Thoracic aorta (tissue), 2 donors: ENCODE measurements at regions not wholly inside any gene's neighbourhood (a gene's known extent, or its start where the extent isn't known, plus 50 kb on each side); places are given as distances from the start of the nearest gene placed in this dataset.

Source experiments
- ATAC-seq: fragments of 150-250 bp; one replicate; pipeline ENCODE4 v1.8.0; 2017; ENCODE audit warnings: low read depth; ENCODE audit not compliant: insufficient number of reproducible peaks, low FRiP score
- DNase-seq: peaks from one replicate; pipeline ENCODE4 v3.0.0-alpha.2; 2020; ENCODE audit warnings: low spot score
- H3K27ac ChIP-seq, 2 donors: fragments of 200-600 bp; sonication (generic); 1 replicate in 1 of 2; 2 replicates in 1 of 2; pipeline ENCODE4 v1.5.1; 2016; ENCODE audit warnings: mild to moderate bottlenecking in 2 of 2, moderate library complexity in 2 of 2
- H3K27me3 ChIP-seq: fragments of 200-600 bp; sonication (generic); replicated peaks from 2 replicates; pipeline ENCODE4 v1.6.0; 2016; ENCODE audit warnings: mild to moderate bottlenecking; ENCODE audit not compliant: insufficient read depth
- H3K36me3 ChIP-seq: fragments of 200-600 bp; sonication (generic); one replicate; pipeline ENCODE4 v1.5.1; 2016
- H3K4me1 ChIP-seq, 2 donors: fragments of 200-600 bp; sonication (generic); 1 replicate in 1 of 2; 2 replicates in 1 of 2; pipeline versions ENCODE4 v1.5.1 to v1.6.0; 2016; ENCODE audit warnings: low read depth in 2 of 2, mild to moderate bottlenecking in 1 of 2; ENCODE audit not compliant: control insufficient read depth in 1 of 2
- H3K4me3 ChIP-seq: fragments of 200-600 bp; sonication (generic); 2 replicates; pipeline ENCODE4 v1.5.1; 2016; ENCODE audit warnings: mild to moderate bottlenecking
- H3K9me3 ChIP-seq: fragments of 200-600 bp; sonication (generic); 2 replicates; pipeline ENCODE4 v1.5.1; 2016
- TF ChIP-seq, protein P1 (sequence below): fragments of 200-600 bp; sonication (generic); IDR thresholded peaks from one replicate; pipeline ENCODE4 v1.5.1; 2019; ENCODE audit warnings: antibody characterized with exemption

DNA sequence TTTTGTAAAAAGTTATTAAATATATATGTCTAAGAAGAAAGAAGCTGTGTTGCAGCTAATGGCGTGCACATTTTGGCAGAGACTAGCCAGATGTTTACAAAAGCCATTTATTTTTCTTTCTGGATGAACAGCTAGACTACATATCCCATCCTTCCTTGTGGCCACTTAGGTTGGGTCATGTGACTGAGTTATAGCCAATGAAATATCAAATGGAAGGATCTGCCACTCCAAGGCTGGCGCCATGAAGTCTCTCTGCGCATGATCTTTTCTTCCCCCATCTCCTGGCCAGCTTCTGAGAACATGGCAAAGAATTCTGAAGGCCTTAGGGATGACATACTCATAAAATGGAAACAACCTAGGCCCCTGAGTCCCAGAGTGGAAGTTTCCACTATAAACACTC is 244.2 kb upstream of the DAB2 start:
- no peak for DNase-seq
- no peaks in the 10 kb centered on the region for H3K27me3 ChIP-seq
- ATAC-seq = no peak

DNA sequence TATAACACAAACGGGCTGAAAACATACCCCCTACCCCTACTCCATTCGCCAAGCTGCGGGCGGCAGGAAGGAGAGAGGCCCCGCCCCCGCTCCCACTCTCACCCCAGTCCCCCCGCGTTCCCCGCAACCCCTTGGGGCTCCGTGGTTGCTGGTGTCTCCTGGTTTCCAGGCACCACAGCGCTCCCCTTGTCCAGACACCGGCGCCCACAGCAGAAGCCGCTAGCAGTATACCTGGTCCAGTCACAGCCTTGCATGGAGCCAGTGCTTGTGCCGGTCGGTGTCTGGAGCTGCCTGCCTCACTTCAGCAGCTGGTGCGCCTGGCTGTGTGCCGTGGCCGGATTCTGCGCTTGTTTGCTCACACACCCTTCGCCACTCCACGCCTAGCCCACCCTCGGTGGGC is 240.5 kb upstream of the DAB2 start:
- Histone ChIP-seq H3K36me3 (no peaks in the 10 kb centered on the region), H3K27ac (no peak overlapping the region), H3K9me3 (no peaks in the 10 kb centered on the region), H3K4me1 (no peaks in the 10 kb centered on the region), H3K4me3 (no peak overlapping the region), H3K27me3 (no peaks in the 10 kb centered on the region)
- ATAC-seq (no peak), DNase-seq (no peak)
- TF ChIP-seq, protein P1, sequence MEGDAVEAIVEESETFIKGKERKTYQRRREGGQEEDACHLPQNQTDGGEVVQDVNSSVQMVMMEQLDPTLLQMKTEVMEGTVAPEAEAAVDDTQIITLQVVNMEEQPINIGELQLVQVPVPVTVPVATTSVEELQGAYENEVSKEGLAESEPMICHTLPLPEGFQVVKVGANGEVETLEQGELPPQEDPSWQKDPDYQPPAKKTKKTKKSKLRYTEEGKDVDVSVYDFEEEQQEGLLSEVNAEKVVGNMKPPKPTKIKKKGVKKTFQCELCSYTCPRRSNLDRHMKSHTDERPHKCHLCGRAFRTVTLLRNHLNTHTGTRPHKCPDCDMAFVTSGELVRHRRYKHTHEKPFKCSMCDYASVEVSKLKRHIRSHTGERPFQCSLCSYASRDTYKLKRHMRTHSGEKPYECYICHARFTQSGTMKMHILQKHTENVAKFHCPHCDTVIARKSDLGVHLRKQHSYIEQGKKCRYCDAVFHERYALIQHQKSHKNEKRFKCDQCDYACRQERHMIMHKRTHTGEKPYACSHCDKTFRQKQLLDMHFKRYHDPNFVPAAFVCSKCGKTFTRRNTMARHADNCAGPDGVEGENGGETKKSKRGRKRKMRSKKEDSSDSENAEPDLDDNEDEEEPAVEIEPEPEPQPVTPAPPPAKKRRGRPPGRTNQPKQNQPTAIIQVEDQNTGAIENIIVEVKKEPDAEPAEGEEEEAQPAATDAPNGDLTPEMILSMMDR = no peak

More for the DNA sequence above, 244.2 kb upstream of the DAB2 start:
- H3K9me3 ChIP-seq = no peaks in the 10 kb centered on the region
- no peak overlapping the region for H3K27ac ChIP-seq
- H3K4me1 ChIP-seq = no peaks in the 10 kb centered on the region
- no peak overlapping the region for H3K4me3 ChIP-seq
- TF ChIP-seq, protein P1 = no peak
- H3K36me3 ChIP-seq = no peaks in the 10 kb centered on the region

DNA sequence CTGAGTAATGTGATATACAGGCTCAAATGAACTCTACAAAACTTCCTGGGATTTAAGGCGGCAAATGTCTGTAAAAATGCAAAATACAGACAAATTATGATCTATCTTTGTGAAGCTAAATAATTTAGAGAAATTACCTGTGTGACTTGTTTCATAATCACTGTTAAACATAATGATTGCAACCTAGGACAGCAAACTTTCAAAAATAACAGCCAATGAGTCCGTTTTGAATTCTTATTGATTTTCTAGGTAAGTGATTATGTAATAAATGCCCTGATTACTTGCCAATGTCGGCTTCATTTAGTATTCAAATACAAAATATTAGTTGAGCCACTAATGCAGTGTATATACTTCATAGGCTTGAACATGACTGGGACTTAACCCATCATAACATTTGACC is 238.2 kb upstream of the DAB2 start:
- DNase-seq (no peak), ATAC-seq (no peak)
- Histone ChIP-seq H3K9me3 (no peaks in the 10 kb centered on the region), H3K36me3 (no peaks in the 10 kb centered on the region), H3K27me3 (no peaks in the 10 kb centered on the region), H3K4me3 (no peak overlapping the region), H3K27ac (no peak overlapping the region), H3K4me1 (no peaks in the 10 kb centered on the region)
- TF ChIP-seq, protein P1 = no peak

DNA sequence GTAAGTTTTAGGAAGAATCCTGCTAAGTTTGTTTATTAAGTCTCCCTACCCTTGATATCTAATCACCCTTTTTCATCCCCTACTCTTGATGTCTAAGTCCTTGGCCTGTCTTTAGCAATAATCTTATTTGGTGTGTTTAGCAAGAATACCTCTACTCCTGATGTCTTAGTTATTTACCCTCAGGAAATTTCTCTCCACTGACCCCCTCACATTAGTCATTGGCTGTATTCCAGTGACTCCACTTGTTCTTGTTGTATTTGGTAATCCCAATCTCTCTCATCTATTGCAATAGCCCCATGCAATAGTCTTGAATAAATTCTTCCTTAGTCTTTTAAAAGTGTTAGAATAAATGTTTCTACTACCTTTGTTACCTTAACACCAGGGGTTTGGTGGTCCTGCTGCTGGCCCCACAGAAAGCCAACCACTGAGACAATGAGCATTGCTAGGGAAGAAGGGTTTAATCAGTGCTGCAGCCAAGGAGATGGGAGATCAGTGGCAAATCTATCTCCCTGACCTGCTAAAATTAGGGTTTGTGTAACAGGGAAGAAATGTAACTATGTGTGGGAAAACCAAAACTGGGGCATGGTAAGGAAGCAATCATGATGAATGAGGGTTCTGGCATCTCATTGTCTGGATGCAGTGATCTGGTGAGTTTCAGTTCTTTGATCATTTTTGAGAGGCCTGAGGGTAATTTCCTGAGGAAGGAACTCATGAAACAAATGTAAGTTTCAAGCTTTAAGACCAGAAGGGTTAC is 236.4 kb upstream of the DAB2 start:
- Histone ChIP-seq H3K4me3 (no peak overlapping the region), H3K27me3 (no peaks in the 10 kb centered on the region), H3K27ac (no peak overlapping the region), H3K4me1 (no peaks in the 10 kb centered on the region), H3K9me3 (no peaks in the 10 kb centered on the region), H3K36me3 (no peaks in the 10 kb centered on the region)
- TF ChIP-seq, protein P1 = no peak
- ATAC-seq (no peak), DNase-seq (no peak)

DNA sequence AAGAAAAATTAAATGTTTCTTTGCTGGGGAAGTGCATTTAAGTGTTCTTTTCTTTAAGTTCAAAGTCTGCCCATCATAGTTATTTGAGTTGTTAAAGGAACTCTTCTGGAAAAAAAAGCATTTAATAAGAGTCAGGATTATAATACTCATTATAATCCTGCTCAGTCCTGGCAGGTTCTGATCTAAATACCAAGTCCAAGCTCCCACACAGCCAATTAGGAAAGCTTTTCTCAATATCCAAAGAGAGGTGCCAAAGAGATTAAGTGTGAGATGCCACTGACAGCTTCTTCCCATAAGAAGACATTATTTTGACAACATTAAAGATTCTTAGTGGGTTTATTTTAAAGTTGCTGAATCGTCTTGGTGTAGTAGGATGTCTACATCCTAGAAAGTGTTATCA is 235.2 kb upstream of the DAB2 start:
- H3K36me3 ChIP-seq = no peaks in the 10 kb centered on the region
- H3K4me1 ChIP-seq = no peaks in the 10 kb centered on the region
- no peak overlapping the region for H3K4me3 ChIP-seq
- ATAC-seq (no peak), DNase-seq (no peak)
- no peaks in the 10 kb centered on the region for H3K27me3 ChIP-seq
- TF ChIP-seq, protein P1 = no peak
- no peak overlapping the region for H3K27ac ChIP-seq
- no peaks in the 10 kb centered on the region for H3K9me3 ChIP-seq
